ENCODE measurements at regions not wholly inside any gene's neighbourhood (a gene's known extent, or its start where the extent isn't known, plus 50 kb on each side); places are given as distances from the start of the nearest gene placed in this dataset.

- Histone ChIP-seq H3K27ac (no peak overlapping the region), H3K4me1 (peaks cover 4% of the 10 kb centered on the region; the same call in 1 of the 3 replicates), H3K9me3 (no peaks in the 10 kb centered on the region; the same call in 2 of the 3 replicates), H3K4me2 (peak overlapping the region; percentile 17; the same call in 2 of the 3 replicates), H3K4me3 (no peak overlapping the region)
- ChIA-PET CTCF (no interaction called here), POLR2A (no interaction called here)
- 27% methylated on average over 9 of the region's 9 CpGs for WGBS (ENCODE audit: missing lambda C conversion rate)
- TF ChIP-seq MAX (IDR thresholded peaks at IDR 0.05), result no peak
- TF ChIP-seq HEYL (CRISPR knock-in tag; IDR thresholded peaks at IDR 0.05), result no peak
- no peak for TF ChIP-seq CEBPB (IDR thresholded peaks at IDR 0.05)
- TF ChIP-seq ZC3H11A (IDR thresholded peaks at IDR 0.05), result no peak
- TF ChIP-seq POLR2AphosphoS2 (conservative IDR thresholded peaks at IDR 0.05; ENCODE audit: low read length), result no peak
- no peak for TF ChIP-seq RCOR1 (IDR thresholded peaks at IDR 0.05; ENCODE audit: low read depth, low read length)
- DNase-seq (ENCODE audit: low read depth in 1 of 2, low spot score in 1 of 2) (no peak), FAIRE-seq (no peak), ATAC-seq (0 out of 6 replicates have a peak, but pooled peaks of 1 of the 2 experiments have one; percentile 14)
These were observed 289.7 kb downstream of the CDK5RAP2 start for GRCh38 chr9:120289990-120290975.

- Histone ChIP-seq H3K4me3 (no peak overlapping the region), H3K4me2 (no peak overlapping the region), H3K9me3 (no peaks in the 10 kb centered on the region), H3K27ac (no peak overlapping the region), H3K4me1 (peaks cover 4% of the 10 kb centered on the region; the same call in 1 of the 3 replicates)
- no peak for DNase-seq (ENCODE audit: low read depth in 1 of 2, low spot score in 1 of 2)
- ATAC-seq, result no peak
- POLR2A ChIA-PET, result no interaction called here
- TF ChIP-seq HMGXB4 (CRISPR knock-in tag; IDR thresholded peaks at IDR 0.05; ENCODE audit: borderline replicate concordance), result no peak
- FAIRE-seq, result no peak
- CTCF ChIA-PET, result interaction anchor here (0.6 to 1.3 kb wide), 3 partner anchors 25 to 87 kb away, joined by 3 to 4 read pairs (median 3); no protein-coding TSS in a partner anchor
These were observed 290.9 kb downstream of the CDK5RAP2 start for GRCh38 chr9:120289098-120289497.

- POLR2A ChIA-PET, result no interaction called here
- Histone ChIP-seq H3K4me3 (no peak overlapping the region), H3K27ac (no peak overlapping the region), H3K4me2 (no peak overlapping the region), H3K9me3 (no peaks in the 10 kb centered on the region), H3K4me1 (peaks cover 4% of the 10 kb centered on the region; the same call in 1 of the 3 replicates)
- ATAC-seq (no peak), DNase-seq (ENCODE audit: low read depth in 1 of 2, low spot score in 1 of 2) (no peak), FAIRE-seq (no peak)
- CTCF ChIA-PET, result interaction anchor here (0.9 to 1.6 kb wide), 2 partner anchors 12 to 27 kb away, joined by 3 to 4 read pairs; no protein-coding TSS in a partner anchor
- 8% methylated on average over 3 of the region's 3 CpGs for WGBS (ENCODE audit: missing lambda C conversion rate)
- no peak for TF ChIP-seq RNF2 (IDR thresholded peaks at IDR 0.05; ENCODE audit: borderline replicate concordance, low read depth)
- TF ChIP-seq ESRRA (IDR thresholded peaks at IDR 0.05; ENCODE audit: borderline replicate concordance, low read length), result no peak
- TF ChIP-seq HOXB13 (CRISPR knock-in tag; IDR thresholded peaks at IDR 0.05; ENCODE audit: low read depth), result no peak
- no peak for TF ChIP-seq CEBPB (IDR thresholded peaks at IDR 0.05)
- no peak for TF ChIP-seq MAX (IDR thresholded peaks at IDR 0.05)
- TF ChIP-seq RARB (CRISPR knock-in tag; IDR thresholded peaks at IDR 0.05), result no peak
- no peak for TF ChIP-seq MYC (IDR thresholded peaks at IDR 0.05; ENCODE audit: borderline replicate concordance, low read length)
- no peak for TF ChIP-seq FOSB (CRISPR knock-in tag; IDR thresholded peaks at IDR 0.05)
- no peak for TF ChIP-seq CHD4 (IDR thresholded peaks at IDR 0.05; ENCODE audit: borderline replicate concordance)
- TF ChIP-seq RCOR1 (IDR thresholded peaks at IDR 0.05; ENCODE audit: low read depth, low read length), result no peak
- TF ChIP-seq CBX2 (IDR thresholded peaks at IDR 0.05; ENCODE audit: borderline replicate concordance, low read depth), result no peak
- no peak for TF ChIP-seq HDAC2 (IDR thresholded peaks at IDR 0.05)
- TF ChIP-seq POLR2A (IDR thresholded peaks at IDR 0.05; ENCODE audit: low read length), result no peak
- TF ChIP-seq CBX8 (IDR thresholded peaks at IDR 0.05), result no peak
- no peak for TF ChIP-seq SMC3 (IDR thresholded peaks at IDR 0.05)
- no peak for TF ChIP-seq ATOH8 (CRISPR knock-in tag; IDR thresholded peaks at IDR 0.05; ENCODE audit: low read depth)
- TF ChIP-seq CHD2 (IDR thresholded peaks at IDR 0.05; ENCODE audit: low read length, partially characterized antibody), result no peak
- no peak for TF ChIP-seq HOXB5 (CRISPR knock-in tag; IDR thresholded peaks at IDR 0.05)
- TF ChIP-seq MAZ (IDR thresholded peaks at IDR 0.05; ENCODE audit: borderline replicate concordance, low read depth, low read length), result no peak
These were observed 293.4 kb downstream of the CDK5RAP2 start for GRCh38 chr9:120286530-120286929.

Measured in A549 (cell line).